Breast epithelium (tissue), 3 donors: ENCODE measurements at regions not wholly inside any gene's neighbourhood (a gene's known extent, or its start where the extent isn't known, plus 50 kb on each side); places are given as distances from the start of the nearest gene placed in this dataset.

Experiments used
- CTCF ChIP-seq, 3 donors: fragments of 450-650 bp; IDR thresholded peaks; one replicate each; pipeline ENCODE4 v1.5.1; 2016 to 2017; ENCODE audit warnings: antibody characterized with exemption in 3 of 3, mild to moderate bottlenecking in 3 of 3, moderate library complexity in 3 of 3
- POLR2A ChIP-seq: fragments of 450-650 bp; IDR thresholded peaks from one replicate; pipeline ENCODE4 v1.6.1; 2016; ENCODE audit warnings: antibody characterized with exemption, mild to moderate bottlenecking, moderate library complexity
- POLR2AphosphoS5 ChIP-seq, 3 donors: sonication (generic); formaldehyde crosslinking; IDR thresholded peaks; one replicate each; pipeline ENCODE4 v1.6.1; 2017; ENCODE audit warnings: antibody characterized with exemption in 3 of 3

DNA sequence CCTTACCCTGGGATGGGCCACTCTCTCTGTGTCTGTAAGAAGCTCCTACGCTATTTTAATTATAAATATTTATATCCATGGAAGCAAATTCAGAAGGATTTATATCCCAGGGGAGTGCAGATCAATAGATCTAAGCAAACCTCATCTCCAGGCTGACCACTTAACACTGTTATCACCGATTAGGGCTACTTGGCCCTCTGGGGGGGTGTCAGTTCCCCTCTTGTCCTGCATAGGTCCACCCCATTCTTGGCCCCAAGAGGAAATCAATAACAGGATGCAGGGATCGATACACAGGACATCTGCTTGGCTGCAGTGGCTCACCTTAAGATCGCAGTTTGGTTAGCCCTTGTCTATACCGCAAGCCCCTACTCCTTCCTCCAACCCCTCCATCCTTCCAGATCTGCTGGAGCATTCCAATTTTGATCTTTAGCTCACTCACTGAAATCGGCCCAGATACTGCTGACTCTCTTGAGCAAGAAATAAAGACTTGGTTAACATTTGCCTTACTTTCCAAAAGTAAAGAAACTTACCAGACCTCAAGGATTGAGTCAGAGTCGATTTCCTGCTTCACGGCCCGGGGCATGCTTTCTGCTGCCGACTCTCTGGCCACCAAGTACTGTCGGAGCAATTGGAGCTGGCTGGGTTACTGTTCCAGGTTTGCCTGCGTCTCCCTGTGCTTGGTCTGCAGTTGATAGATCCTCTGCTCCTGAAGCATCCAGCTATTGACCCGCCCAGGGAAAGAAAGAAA, 112.3 kb upstream of the PMFBP1 start:
- TF ChIP-seq CTCF (IDR thresholded peaks at IDR 0.05) (no peak), POLR2A (no peak), POLR2AphosphoS5 (IDR thresholded peaks at IDR 0.05) (no peak)
